HL-60 (cell line): ENCODE measurements at regions not wholly inside any gene's neighbourhood (a gene's known extent, or its start where the extent isn't known, plus 50 kb on each side); places are given as distances from the start of the nearest gene placed in this dataset.

Experiments
- DNase-seq, 2 experiments: peaks; one replicate each; pipeline ENCODE4 v3.0.0-alpha.2; 2010 to 2020; ENCODE audit warnings: low read depth in 1 of 2, low spot score in 1 of 2
- H3K27ac ChIP-seq: fragments of 250-450 bp; sonication (Bioruptor Pico); replicated peaks from 2 replicates; pipeline ENCODE4 v1.5.1; 2020; ENCODE audit warnings: mild to moderate bottlenecking, moderate library complexity
- H3K27me3 ChIP-seq: fragments of 250-450 bp; sonication (Bioruptor Pico); 2 replicates; pipeline ENCODE4 v1.5.1; 2021; ENCODE audit warnings: mild to moderate bottlenecking, moderate library complexity; ENCODE audit not compliant: insufficient read depth, poor library complexity, severe bottlenecking
- H3K4me3 ChIP-seq: replicated peaks from 2 replicates; pipeline ENCODE4 v1.5.1; 2011; ENCODE audit warnings: mild to moderate bottlenecking, control low read depth, low read length; ENCODE audit not compliant: insufficient read depth
- GABPA ChIP-seq: IDR thresholded peaks from 2 replicates; pipeline ENCODE4 v1.6.1; 2012; ENCODE audit warnings: low read depth
- POLR2AphosphoS5 ChIP-seq: IDR thresholded peaks from 2 replicates; pipeline ENCODE4 v1.6.1; 2012; ENCODE audit warnings: low read depth
- SPI1 ChIP-seq: IDR thresholded peaks from 2 replicates; pipeline ENCODE4 v1.6.1; 2012; ENCODE audit warnings: low read depth, mild to moderate bottlenecking, borderline replicate concordance
- TF ChIP-seq, protein P1 (sequence below): IDR thresholded peaks from one replicate; pipeline ENCODE4 v1.5.1; 2011; ENCODE audit warnings: low read length, control low read depth, inconsistent platforms; ENCODE audit not compliant: insufficient read depth
- TF ChIP-seq, protein P2 (sequence below): IDR thresholded peaks from 2 replicates; pipeline ENCODE4 v1.6.1; 2012; ENCODE audit warnings: low read depth; ENCODE audit not compliant: insufficient replicate concordance

DNA sequence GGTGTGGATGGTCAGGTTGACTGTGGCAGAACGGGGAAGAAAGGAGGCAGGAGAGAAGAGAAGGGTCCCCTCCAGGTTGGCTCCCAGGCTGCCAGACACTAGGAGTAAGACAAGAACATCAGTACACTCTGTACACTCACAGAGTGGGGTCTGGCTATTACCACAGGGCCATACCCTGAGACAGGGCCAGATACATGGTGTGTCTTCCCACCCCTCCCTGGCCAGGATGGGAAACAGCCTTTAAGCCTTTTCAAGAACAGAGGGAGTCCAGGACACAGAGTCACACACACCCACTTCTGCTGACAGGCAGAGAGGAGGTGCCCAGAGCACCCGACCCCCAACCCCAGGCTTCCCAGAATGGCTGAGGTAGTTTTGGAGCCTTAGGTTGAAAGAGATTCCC is 99.4 kb downstream of the LITAF start:
- no peak for TF ChIP-seq GABPA
- TF ChIP-seq, protein P1, sequence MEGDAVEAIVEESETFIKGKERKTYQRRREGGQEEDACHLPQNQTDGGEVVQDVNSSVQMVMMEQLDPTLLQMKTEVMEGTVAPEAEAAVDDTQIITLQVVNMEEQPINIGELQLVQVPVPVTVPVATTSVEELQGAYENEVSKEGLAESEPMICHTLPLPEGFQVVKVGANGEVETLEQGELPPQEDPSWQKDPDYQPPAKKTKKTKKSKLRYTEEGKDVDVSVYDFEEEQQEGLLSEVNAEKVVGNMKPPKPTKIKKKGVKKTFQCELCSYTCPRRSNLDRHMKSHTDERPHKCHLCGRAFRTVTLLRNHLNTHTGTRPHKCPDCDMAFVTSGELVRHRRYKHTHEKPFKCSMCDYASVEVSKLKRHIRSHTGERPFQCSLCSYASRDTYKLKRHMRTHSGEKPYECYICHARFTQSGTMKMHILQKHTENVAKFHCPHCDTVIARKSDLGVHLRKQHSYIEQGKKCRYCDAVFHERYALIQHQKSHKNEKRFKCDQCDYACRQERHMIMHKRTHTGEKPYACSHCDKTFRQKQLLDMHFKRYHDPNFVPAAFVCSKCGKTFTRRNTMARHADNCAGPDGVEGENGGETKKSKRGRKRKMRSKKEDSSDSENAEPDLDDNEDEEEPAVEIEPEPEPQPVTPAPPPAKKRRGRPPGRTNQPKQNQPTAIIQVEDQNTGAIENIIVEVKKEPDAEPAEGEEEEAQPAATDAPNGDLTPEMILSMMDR, result no peak
- TF ChIP-seq POLR2AphosphoS5, result no peak
- TF ChIP-seq, protein P2, sequence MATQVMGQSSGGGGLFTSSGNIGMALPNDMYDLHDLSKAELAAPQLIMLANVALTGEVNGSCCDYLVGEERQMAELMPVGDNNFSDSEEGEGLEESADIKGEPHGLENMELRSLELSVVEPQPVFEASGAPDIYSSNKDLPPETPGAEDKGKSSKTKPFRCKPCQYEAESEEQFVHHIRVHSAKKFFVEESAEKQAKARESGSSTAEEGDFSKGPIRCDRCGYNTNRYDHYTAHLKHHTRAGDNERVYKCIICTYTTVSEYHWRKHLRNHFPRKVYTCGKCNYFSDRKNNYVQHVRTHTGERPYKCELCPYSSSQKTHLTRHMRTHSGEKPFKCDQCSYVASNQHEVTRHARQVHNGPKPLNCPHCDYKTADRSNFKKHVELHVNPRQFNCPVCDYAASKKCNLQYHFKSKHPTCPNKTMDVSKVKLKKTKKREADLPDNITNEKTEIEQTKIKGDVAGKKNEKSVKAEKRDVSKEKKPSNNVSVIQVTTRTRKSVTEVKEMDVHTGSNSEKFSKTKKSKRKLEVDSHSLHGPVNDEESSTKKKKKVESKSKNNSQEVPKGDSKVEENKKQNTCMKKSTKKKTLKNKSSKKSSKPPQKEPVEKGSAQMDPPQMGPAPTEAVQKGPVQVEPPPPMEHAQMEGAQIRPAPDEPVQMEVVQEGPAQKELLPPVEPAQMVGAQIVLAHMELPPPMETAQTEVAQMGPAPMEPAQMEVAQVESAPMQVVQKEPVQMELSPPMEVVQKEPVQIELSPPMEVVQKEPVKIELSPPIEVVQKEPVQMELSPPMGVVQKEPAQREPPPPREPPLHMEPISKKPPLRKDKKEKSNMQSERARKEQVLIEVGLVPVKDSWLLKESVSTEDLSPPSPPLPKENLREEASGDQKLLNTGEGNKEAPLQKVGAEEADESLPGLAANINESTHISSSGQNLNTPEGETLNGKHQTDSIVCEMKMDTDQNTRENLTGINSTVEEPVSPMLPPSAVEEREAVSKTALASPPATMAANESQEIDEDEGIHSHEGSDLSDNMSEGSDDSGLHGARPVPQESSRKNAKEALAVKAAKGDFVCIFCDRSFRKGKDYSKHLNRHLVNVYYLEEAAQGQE, result no peak
- no peak for TF ChIP-seq SPI1
- H3K27me3 ChIP-seq, result no peaks in the 10 kb centered on the region
- no peak for DNase-seq
- H3K27ac ChIP-seq, result no peak overlapping the region
- no peak overlapping the region for H3K4me3 ChIP-seq

DNA sequence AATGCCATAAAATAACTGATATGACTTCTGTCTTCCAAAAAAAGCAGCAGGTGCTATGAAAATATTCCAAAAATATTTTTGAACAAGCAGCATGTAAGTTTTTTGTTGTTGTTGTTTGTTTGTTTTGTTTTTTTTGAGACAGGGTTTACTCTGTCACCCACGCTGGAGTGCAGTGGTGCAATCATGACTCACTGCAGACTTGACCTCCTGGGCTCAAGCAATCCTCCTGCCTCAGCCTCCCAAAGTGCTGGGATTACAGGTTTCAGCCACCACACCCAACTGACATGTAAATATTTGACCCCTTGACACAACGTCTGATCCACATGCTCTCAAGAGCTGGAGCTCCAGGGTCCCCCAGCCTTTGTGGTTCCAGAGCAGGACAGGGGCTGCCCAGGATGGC is 98.4 kb downstream of the LITAF start:
- no peak for DNase-seq
- no peaks in the 10 kb centered on the region for H3K27me3 ChIP-seq

DNA sequence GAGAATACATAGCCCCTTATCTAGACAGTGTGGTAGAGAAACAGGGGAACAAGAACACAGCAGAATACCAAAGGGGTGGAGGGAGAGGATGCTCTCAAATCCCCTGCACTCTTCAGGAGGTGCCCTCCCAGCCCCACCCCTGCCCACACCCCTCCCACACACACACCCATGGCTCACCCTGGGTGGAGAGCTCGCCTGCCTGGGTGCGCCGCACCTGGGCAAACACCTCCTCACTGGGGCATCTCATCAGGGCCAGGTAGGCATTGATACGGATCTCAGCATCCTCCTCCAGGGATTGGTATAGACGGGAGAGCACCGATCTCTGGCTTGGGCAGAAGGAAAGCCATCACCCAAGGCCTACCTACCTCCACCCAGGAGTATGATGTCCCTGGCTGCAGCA is 95.2 kb downstream of the LITAF start:
- TF ChIP-seq GABPA (no peak), SPI1 (no peak), POLR2AphosphoS5 (no peak)
- TF ChIP-seq, protein P1, result no peak
- TF ChIP-seq, protein P2, result no peak
- DNase-seq, result no peak
- Histone ChIP-seq H3K27ac (no peak overlapping the region), H3K4me3 (no peak overlapping the region), H3K27me3 (no peaks in the 10 kb centered on the region)

More for the DNA sequence above, 98.4 kb downstream of the LITAF start:
- Histone ChIP-seq H3K4me3 (no peak overlapping the region), H3K27ac (no peak overlapping the region)
- TF ChIP-seq GABPA (no peak), POLR2AphosphoS5 (no peak), SPI1 (no peak)
- TF ChIP-seq, protein P2, result no peak
- TF ChIP-seq, protein P1, result no peak
